ENCODE measurements at regions not wholly inside any gene's neighbourhood (a gene's known extent, or its start where the extent isn't known, plus 50 kb on each side); places are given as distances from the start of the nearest gene placed in this dataset.

DNA sequence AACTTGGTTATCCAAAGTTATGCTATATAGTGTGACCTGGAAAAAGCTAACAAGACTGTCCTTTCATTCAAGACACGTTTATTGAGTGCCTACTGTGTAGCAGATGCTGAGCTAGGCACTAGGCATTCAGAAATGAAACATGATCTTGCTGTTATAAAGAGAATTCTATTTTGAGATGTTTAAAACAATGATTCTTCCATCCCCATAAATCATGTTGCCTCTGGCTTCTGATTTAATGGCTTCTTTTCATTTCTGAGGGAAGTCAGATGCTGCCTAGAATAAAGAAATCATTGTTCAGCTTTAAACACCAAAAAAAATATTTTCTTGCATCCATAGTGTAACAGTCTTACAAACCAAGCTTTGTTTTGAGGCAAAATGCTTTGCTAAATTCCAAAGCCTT is 620.9 kb upstream of the UBE2E2 start:
- DNase-seq: no peak
- ATAC-seq: no peak
- Histone ChIP-seq H3K9me3 (ENCODE audit: control insufficient read depth in 2 of 3, low read length in 3 of 3) (no peaks in the 10 kb centered on the region), H3K27ac (ENCODE audit: low read depth, low read length) (no peak overlapping the region), H3K4me1 (ENCODE audit: control insufficient read depth in 2 of 2, insufficient read depth in 2 of 2, low read length in 2 of 2) (no peaks in the 10 kb centered on the region), H3K27me3 (ENCODE audit: control insufficient read depth in 2 of 2, insufficient read depth in 2 of 2, low read length in 2 of 2) (no peaks in the 10 kb centered on the region), H3K36me3 (ENCODE audit: control insufficient read depth in 2 of 3, insufficient read depth in 3 of 3, low read length in 3 of 3) (no peaks in the 10 kb centered on the region), H3K4me3 (ENCODE audit: low read length) (no peak overlapping the region)
- Mint-ChIP-seq H3K27me3 (no peaks in the 10 kb centered on the region), H3K27ac (no peak overlapping the region), H3K4me1 (no peaks in the 10 kb centered on the region), H3K9me3 (peaks cover 0 to 10% (median 2%) of the 10 kb centered on the region in 11 donors), H3K4me3 (no peak overlapping the region), H3K36me3 (no peaks in the 10 kb centered on the region)
- ChIA-PET CTCF (no interaction called here), POLR2A (no interaction called here)
- intact Hi-C loops (cut with micrococcal nuclease): no loop called here

DNA sequence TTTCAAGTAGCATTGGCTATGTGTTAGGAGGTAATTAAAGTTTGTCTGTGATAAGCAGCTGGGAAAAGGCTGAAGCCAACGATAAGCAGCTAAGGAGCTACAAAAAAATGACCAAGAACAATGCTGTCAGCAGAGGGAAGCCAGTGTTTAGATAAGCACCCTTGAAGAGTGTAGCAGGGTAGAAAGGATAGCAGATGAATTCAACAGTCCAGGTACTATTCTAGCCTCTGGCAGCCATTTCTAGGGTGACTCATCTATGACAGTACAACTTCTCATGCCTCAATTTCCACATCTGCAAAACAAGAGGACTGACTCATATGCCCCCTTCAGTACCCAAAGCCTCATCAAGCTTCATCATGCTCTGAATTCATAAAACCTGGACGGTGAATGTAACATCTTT is 617.6 kb upstream of the UBE2E2 start:
- ATAC-seq (no peak), DNase-seq (no peak)
- peaks cover 0 to 10% (median 0%) of the 10 kb centered on the region in 11 donors for H3K9me3 Mint-ChIP-seq
- POLR2A ChIA-PET: no interaction called here
- Histone ChIP-seq H3K4me3 (ENCODE audit: low read length) (no peak overlapping the region), H3K36me3 (ENCODE audit: control insufficient read depth in 2 of 3, insufficient read depth in 3 of 3, low read length in 3 of 3) (no peaks in the 10 kb centered on the region), H3K27me3 (ENCODE audit: control insufficient read depth in 2 of 2, insufficient read depth in 2 of 2, low read length in 2 of 2) (no peaks in the 10 kb centered on the region), H3K9me3 (ENCODE audit: control insufficient read depth in 2 of 3, low read length in 3 of 3) (no peaks in the 10 kb centered on the region), H3K4me1 (ENCODE audit: control insufficient read depth in 2 of 2, insufficient read depth in 2 of 2, low read length in 2 of 2) (no peaks in the 10 kb centered on the region), H3K27ac (ENCODE audit: low read depth, low read length) (no peak overlapping the region)
- intact Hi-C loops (cut with micrococcal nuclease): no loop called here
- H3K36me3 Mint-ChIP-seq: no peaks in the 10 kb centered on the region
- no peak overlapping the region for H3K27ac Mint-ChIP-seq
- H3K4me3 Mint-ChIP-seq: no peak overlapping the region
- no peaks in the 10 kb centered on the region for H3K27me3 Mint-ChIP-seq
- CTCF ChIA-PET: no interaction called here
- no peaks in the 10 kb centered on the region for H3K4me1 Mint-ChIP-seq

DNA sequence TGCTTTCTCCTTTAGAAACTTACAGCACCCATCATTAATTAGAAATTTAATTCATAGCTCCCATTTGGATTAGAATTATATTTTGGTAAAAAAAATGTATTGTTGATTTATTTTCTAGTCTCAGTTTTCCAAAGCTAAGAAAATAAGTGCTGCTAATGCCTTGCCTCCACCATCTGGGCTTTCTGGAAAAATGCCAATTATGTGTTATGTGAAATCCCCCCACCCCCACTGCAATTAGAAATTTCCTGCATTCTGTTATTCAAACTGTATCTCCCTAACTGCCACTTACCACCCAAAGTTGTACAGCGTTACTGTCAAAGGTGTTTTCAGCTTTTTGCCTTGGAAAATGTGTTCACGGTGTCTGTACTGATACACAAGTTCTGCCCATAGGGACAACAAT is 617.2 kb upstream of the UBE2E2 start:
- no peak for DNase-seq
- Histone ChIP-seq H3K9me3 (ENCODE audit: control insufficient read depth in 2 of 3, low read length in 3 of 3) (no peaks in the 10 kb centered on the region), H3K36me3 (ENCODE audit: control insufficient read depth in 2 of 3, insufficient read depth in 3 of 3, low read length in 3 of 3) (no peaks in the 10 kb centered on the region), H3K4me1 (ENCODE audit: control insufficient read depth in 2 of 2, insufficient read depth in 2 of 2, low read length in 2 of 2) (no peaks in the 10 kb centered on the region), H3K27me3 (ENCODE audit: control insufficient read depth in 2 of 2, insufficient read depth in 2 of 2, low read length in 2 of 2) (no peaks in the 10 kb centered on the region), H3K4me3 (ENCODE audit: low read length) (no peak overlapping the region), H3K27ac (ENCODE audit: low read depth, low read length) (no peak overlapping the region)
- Mint-ChIP-seq H3K27me3 (no peaks in the 10 kb centered on the region), H3K9me3 (peaks cover 0 to 10% (median 0%) of the 10 kb centered on the region in 11 donors), H3K36me3 (no peaks in the 10 kb centered on the region), H3K4me1 (no peaks in the 10 kb centered on the region), H3K4me3 (no peak overlapping the region), H3K27ac (no peak overlapping the region)
- ATAC-seq: no peak
- intact Hi-C loops (cut with micrococcal nuclease): no loop called here
- ChIA-PET CTCF (no interaction called here), POLR2A (no interaction called here)

DNA sequence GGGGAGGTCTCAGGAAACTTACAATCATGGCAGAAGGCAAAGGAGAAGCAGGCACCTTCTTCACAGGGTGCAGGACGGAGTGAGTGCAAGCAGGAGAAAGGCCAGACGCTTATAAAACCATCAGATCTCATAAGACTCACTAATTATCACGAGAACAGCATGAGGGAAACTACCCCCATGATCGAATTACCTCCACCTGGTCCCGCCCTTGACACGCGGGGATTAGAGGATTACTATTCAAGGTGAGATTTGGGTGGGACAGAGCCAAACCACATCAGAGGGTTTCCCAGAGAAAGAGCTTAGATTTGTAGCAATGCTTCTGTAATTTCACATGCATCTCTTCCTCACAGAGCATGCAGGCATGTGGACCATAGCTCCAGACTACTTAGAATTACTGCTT is 615.7 kb upstream of the UBE2E2 start:
- intact Hi-C loops (cut with micrococcal nuclease): no loop called here
- H3K27ac Mint-ChIP-seq: no peak overlapping the region

DNA sequence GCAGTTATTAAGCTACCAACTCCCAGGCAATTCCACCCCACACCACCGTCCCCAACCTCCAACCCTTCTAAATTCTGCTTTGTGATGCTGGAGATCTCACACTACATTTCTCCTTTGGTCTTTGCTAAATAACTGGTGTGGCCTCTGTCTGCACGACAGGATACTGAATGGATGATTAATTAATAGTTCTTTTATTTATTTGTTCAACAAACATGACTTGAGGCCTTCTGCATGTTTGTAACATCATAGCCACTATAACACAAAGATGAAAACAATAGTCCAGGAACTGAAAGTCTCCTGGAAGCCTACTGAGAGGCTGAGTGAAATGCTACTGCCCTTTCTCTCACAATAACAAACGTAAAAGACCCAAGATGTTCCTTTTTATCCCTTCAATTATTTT is 609.5 kb upstream of the UBE2E2 start:
- Mint-ChIP-seq H3K27ac (no peak overlapping the region), H3K36me3 (no peaks in the 10 kb centered on the region), H3K4me1 (no peaks in the 10 kb centered on the region), H3K4me3 (no peak overlapping the region), H3K27me3 (peaks cover 0 to 3% (median 0%) of the 10 kb centered on the region in 5 donors), H3K9me3 (peaks cover 0 to 18% (median 4%) of the 10 kb centered on the region in 11 donors)
- ATAC-seq (no peak), DNase-seq (no peak)
- no peaks in the 10 kb centered on the region for H3K4me1 ChIP-seq (ENCODE audit: control insufficient read depth in 2 of 2, insufficient read depth in 2 of 2, low read length in 2 of 2)
- ChIA-PET POLR2A (no interaction called here), CTCF (no interaction called here)
- H3K27me3 ChIP-seq (ENCODE audit: control insufficient read depth in 2 of 2, insufficient read depth in 2 of 2, low read length in 2 of 2): no peaks in the 10 kb centered on the region
- intact Hi-C loops (cut with micrococcal nuclease): no loop called here
- no peaks in the 10 kb centered on the region for H3K36me3 ChIP-seq (ENCODE audit: control insufficient read depth in 2 of 3, insufficient read depth in 3 of 3, low read length in 3 of 3)
- H3K27ac ChIP-seq (ENCODE audit: low read depth, low read length): no peak overlapping the region
- H3K4me3 ChIP-seq (ENCODE audit: low read length): no peak overlapping the region
- H3K9me3 ChIP-seq (ENCODE audit: control insufficient read depth in 2 of 3, low read length in 3 of 3): no peaks in the 10 kb centered on the region

More for the DNA sequence above, 615.7 kb upstream of the UBE2E2 start:
- no peak overlapping the region for H3K4me3 Mint-ChIP-seq
- DNase-seq (no peak), ATAC-seq (no peak)
- no peaks in the 10 kb centered on the region for H3K4me1 Mint-ChIP-seq
- no peaks in the 10 kb centered on the region for H3K9me3 ChIP-seq (ENCODE audit: control insufficient read depth in 2 of 3, low read length in 3 of 3)
- ChIA-PET CTCF (interaction anchor here (0.6 kb wide), 1 partner anchor 425 kb away, joined by 3 read pairs; no protein-coding TSS in a partner anchor), POLR2A (no interaction called here)
- no peak overlapping the region for H3K27ac ChIP-seq (ENCODE audit: low read depth, low read length)
- H3K36me3 ChIP-seq (ENCODE audit: control insufficient read depth in 2 of 3, insufficient read depth in 3 of 3, low read length in 3 of 3): no peaks in the 10 kb centered on the region
- H3K4me3 ChIP-seq (ENCODE audit: low read length): no peak overlapping the region
- H3K4me1 ChIP-seq (ENCODE audit: control insufficient read depth in 2 of 2, insufficient read depth in 2 of 2, low read length in 2 of 2): no peaks in the 10 kb centered on the region
- no peaks in the 10 kb centered on the region for H3K36me3 Mint-ChIP-seq
- peaks cover 0 to 7% (median 0%) of the 10 kb centered on the region in 11 donors for H3K9me3 Mint-ChIP-seq
- no peaks in the 10 kb centered on the region for H3K27me3 ChIP-seq (ENCODE audit: control insufficient read depth in 2 of 2, insufficient read depth in 2 of 2, low read length in 2 of 2)
- no peaks in the 10 kb centered on the region for H3K27me3 Mint-ChIP-seq

DNA sequence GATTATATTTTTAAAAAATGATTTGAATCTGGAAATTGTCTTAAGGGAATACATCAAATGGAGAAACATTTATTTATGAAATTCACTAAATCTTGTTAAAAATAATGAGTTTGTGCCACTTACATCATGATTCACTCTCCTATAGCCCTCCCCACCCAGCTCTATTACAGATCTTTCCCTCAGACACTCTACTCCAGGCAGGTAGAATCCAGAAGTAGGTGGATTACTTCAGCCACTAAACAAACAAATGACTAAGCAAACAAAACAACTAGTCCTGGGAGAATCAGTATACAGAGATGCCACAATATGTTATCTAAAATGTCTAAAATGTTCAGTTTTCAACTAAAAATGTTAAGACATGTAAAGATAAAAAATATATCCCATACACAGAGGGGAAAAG is 608.1 kb upstream of the UBE2E2 start:
- H3K27me3 Mint-ChIP-seq: peaks cover 0 to 3% (median 0%) of the 10 kb centered on the region in 5 donors
- H3K4me3 Mint-ChIP-seq: no peak overlapping the region
- no peak overlapping the region for H3K27ac Mint-ChIP-seq
- intact Hi-C loops (cut with micrococcal nuclease): no loop called here
- ChIA-PET CTCF (no interaction called here), POLR2A (no interaction called here)
- DNase-seq (no peak), ATAC-seq (no peak)
- H3K36me3 Mint-ChIP-seq: no peaks in the 10 kb centered on the region
- H3K9me3 Mint-ChIP-seq: peaks cover 0 to 18% (median 4%) of the 10 kb centered on the region in 11 donors
- Histone ChIP-seq H3K4me1 (ENCODE audit: control insufficient read depth in 2 of 2, insufficient read depth in 2 of 2, low read length in 2 of 2) (no peaks in the 10 kb centered on the region), H3K36me3 (ENCODE audit: control insufficient read depth in 2 of 3, insufficient read depth in 3 of 3, low read length in 3 of 3) (no peaks in the 10 kb centered on the region), H3K4me3 (ENCODE audit: low read length) (no peak overlapping the region), H3K27me3 (ENCODE audit: control insufficient read depth in 2 of 2, insufficient read depth in 2 of 2, low read length in 2 of 2) (no peaks in the 10 kb centered on the region), H3K9me3 (ENCODE audit: control insufficient read depth in 2 of 3, low read length in 3 of 3) (no peaks in the 10 kb centered on the region), H3K27ac (ENCODE audit: low read depth, low read length) (no peak overlapping the region)
- H3K4me1 Mint-ChIP-seq: no peaks in the 10 kb centered on the region

DNA sequence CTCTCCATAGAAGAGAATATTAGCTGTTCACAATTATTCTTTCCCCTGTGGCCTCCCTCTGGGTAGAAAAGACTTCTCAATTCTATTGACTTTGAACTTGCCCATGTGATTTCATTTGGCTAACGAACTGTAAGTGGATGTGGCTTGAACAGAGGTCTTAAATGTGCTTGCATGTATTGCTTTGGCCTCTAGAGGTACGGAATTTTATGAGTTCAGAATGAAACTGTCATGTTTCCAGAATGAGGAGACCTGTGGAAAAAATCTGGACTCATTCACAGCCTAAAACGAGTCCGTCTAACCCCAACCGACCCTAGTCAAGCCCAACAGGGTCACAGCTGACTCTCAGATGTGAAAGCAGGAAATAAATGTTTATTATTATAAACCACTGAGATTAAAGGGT is 596.7 kb upstream of the UBE2E2 start:
- Mint-ChIP-seq H3K4me3 (no peak overlapping the region), H3K4me1 (no peaks in the 10 kb centered on the region), H3K36me3 (no peaks in the 10 kb centered on the region), H3K9me3 (peaks cover 0 to 8% (median 0%) of the 10 kb centered on the region in 11 donors), H3K27me3 (peaks cover 0 to 5% (median 0%) of the 10 kb centered on the region in 5 donors), H3K27ac (no peak overlapping the region)
- CTCF ChIA-PET: no interaction called here
- intact Hi-C loops (cut with micrococcal nuclease): no loop called here
- Histone ChIP-seq H3K4me3 (ENCODE audit: low read length) (no peak overlapping the region), H3K4me1 (ENCODE audit: control insufficient read depth in 2 of 2, insufficient read depth in 2 of 2, low read length in 2 of 2) (no peaks in the 10 kb centered on the region), H3K27ac (ENCODE audit: low read depth, low read length) (no peak overlapping the region), H3K9me3 (ENCODE audit: control insufficient read depth in 2 of 3, low read length in 3 of 3) (no peaks in the 10 kb centered on the region), H3K27me3 (ENCODE audit: control insufficient read depth in 2 of 2, insufficient read depth in 2 of 2, low read length in 2 of 2) (no peaks in the 10 kb centered on the region), H3K36me3 (ENCODE audit: control insufficient read depth in 2 of 3, insufficient read depth in 3 of 3, low read length in 3 of 3) (no peaks in the 10 kb centered on the region)
- DNase-seq (no peak), ATAC-seq (no peak)
- POLR2A ChIA-PET: no interaction called here

Data from naive thymus-derived CD4-positive, alpha-beta T cell (primary cell).